ENCODE measurements at regions not wholly inside any gene's neighbourhood (a gene's known extent, or its start where the extent isn't known, plus 50 kb on each side); places are given as distances from the start of the nearest gene placed in this dataset.

DNA sequence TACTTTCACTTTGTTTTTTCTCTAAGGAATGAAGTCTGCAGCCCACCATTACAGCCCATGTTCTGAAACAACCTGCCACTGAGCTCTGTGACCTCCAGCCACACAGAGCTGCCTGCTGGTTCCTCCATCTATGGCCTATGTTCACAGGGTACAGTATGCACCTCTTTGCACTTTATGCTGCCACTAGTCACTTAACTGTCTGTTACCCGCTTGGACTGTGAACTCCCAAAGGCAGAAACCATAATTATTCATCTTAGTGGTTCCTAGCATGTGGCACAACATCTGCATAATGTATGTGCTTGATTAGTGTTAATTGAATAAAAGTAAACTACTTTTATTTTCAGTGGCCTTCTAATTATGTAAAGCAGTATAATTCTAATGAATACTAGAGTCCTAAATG lies 95.5 kb upstream of the BET1 start:
- no peaks in the 10 kb centered on the region for H3K27me3 Mint-ChIP-seq (ENCODE audit: insufficient read depth, low read depth, poor library complexity)
- Histone ChIP-seq H3K4me3 (no peak overlapping the region), H3K27ac (ENCODE audit: low read depth) (no peak overlapping the region), H3F3A (replicated peaks; ENCODE audit: low read depth) (no peaks in the 10 kb centered on the region), H3K79me2 (replicated peaks; ENCODE audit: insufficient read depth) (no peaks in the 10 kb centered on the region), H3K4me1 (ENCODE audit: insufficient read depth) (no peaks in the 10 kb centered on the region), H3K4me2 (no peak overlapping the region), H2AFZ (no peak overlapping the region), H3K27me3 (ENCODE audit: insufficient read depth) (no peaks in the 10 kb centered on the region), H4K20me1 (replicated peaks; ENCODE audit: insufficient read depth) (no peaks in the 10 kb centered on the region), H3K36me3 (ENCODE audit: insufficient read depth) (no peaks in the 10 kb centered on the region), H3K9me2 (ENCODE audit: insufficient read depth) (no peaks in the 10 kb centered on the region; the same call in 1 of the 2 replicates)
- TF ChIP-seq POLR2AphosphoS5 (IDR thresholded peaks at IDR 0.05; ENCODE audit: low read depth) (no peak), EZH2phosphoT487 (IDR thresholded peaks at IDR 0.05; ENCODE audit: unreplicated experiment) (no peak), ZNF331 (CRISPR knock-in tag; IDR thresholded peaks at IDR 0.05; ENCODE audit: low read depth) (no peak), JUNB (IDR thresholded peaks at IDR 0.05; ENCODE audit: unreplicated experiment) (no peak), CREB1 (CRISPR knock-in tag; IDR thresholded peaks at IDR 0.05; ENCODE audit: low read depth) (no peak), NANOG (IDR thresholded peaks at IDR 0.05; ENCODE audit: borderline replicate concordance) (no peak), EZH2 (IDR thresholded peaks at IDR 0.05; ENCODE audit: low read depth, unreplicated experiment) (no peak), ZNF114 (CRISPR knock-in tag; IDR thresholded peaks at IDR 0.05) (no peak), STAT1 (IDR thresholded peaks at IDR 0.05; ENCODE audit: unreplicated experiment) (no peak), ZNF462 (CRISPR knock-in tag; IDR thresholded peaks at IDR 0.05) (no peak)
- TF ChIP-seq, protein P1, sequence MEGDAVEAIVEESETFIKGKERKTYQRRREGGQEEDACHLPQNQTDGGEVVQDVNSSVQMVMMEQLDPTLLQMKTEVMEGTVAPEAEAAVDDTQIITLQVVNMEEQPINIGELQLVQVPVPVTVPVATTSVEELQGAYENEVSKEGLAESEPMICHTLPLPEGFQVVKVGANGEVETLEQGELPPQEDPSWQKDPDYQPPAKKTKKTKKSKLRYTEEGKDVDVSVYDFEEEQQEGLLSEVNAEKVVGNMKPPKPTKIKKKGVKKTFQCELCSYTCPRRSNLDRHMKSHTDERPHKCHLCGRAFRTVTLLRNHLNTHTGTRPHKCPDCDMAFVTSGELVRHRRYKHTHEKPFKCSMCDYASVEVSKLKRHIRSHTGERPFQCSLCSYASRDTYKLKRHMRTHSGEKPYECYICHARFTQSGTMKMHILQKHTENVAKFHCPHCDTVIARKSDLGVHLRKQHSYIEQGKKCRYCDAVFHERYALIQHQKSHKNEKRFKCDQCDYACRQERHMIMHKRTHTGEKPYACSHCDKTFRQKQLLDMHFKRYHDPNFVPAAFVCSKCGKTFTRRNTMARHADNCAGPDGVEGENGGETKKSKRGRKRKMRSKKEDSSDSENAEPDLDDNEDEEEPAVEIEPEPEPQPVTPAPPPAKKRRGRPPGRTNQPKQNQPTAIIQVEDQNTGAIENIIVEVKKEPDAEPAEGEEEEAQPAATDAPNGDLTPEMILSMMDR (conservative IDR thresholded peaks at IDR 0.05; ENCODE audit: low read depth in 2 of 2), result no peak
- TF ChIP-seq, protein P2, sequence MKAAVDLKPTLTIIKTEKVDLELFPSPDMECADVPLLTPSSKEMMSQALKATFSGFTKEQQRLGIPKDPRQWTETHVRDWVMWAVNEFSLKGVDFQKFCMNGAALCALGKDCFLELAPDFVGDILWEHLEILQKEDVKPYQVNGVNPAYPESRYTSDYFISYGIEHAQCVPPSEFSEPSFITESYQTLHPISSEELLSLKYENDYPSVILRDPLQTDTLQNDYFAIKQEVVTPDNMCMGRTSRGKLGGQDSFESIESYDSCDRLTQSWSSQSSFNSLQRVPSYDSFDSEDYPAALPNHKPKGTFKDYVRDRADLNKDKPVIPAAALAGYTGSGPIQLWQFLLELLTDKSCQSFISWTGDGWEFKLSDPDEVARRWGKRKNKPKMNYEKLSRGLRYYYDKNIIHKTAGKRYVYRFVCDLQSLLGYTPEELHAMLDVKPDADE (IDR thresholded peaks at IDR 0.05), result no peak
- TF ChIP-seq, protein P3, sequence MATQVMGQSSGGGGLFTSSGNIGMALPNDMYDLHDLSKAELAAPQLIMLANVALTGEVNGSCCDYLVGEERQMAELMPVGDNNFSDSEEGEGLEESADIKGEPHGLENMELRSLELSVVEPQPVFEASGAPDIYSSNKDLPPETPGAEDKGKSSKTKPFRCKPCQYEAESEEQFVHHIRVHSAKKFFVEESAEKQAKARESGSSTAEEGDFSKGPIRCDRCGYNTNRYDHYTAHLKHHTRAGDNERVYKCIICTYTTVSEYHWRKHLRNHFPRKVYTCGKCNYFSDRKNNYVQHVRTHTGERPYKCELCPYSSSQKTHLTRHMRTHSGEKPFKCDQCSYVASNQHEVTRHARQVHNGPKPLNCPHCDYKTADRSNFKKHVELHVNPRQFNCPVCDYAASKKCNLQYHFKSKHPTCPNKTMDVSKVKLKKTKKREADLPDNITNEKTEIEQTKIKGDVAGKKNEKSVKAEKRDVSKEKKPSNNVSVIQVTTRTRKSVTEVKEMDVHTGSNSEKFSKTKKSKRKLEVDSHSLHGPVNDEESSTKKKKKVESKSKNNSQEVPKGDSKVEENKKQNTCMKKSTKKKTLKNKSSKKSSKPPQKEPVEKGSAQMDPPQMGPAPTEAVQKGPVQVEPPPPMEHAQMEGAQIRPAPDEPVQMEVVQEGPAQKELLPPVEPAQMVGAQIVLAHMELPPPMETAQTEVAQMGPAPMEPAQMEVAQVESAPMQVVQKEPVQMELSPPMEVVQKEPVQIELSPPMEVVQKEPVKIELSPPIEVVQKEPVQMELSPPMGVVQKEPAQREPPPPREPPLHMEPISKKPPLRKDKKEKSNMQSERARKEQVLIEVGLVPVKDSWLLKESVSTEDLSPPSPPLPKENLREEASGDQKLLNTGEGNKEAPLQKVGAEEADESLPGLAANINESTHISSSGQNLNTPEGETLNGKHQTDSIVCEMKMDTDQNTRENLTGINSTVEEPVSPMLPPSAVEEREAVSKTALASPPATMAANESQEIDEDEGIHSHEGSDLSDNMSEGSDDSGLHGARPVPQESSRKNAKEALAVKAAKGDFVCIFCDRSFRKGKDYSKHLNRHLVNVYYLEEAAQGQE (IDR thresholded peaks at IDR 0.05; ENCODE audit: unreplicated experiment), result no peak
- ATAC-seq, result no peak
- H3K4me3 Mint-ChIP-seq, result no peak overlapping the region
- peaks cover 8% of the 10 kb centered on the region; the same call in 2 of the 3 replicates for H3K36me3 Mint-ChIP-seq (ENCODE audit: low read depth)
- DNase-seq (ENCODE audit: low spot score), result no peak
- no peaks in the 10 kb centered on the region for H3K4me1 Mint-ChIP-seq
- peaks cover 19% of the 10 kb centered on the region for H3K9me3 Mint-ChIP-seq
- no peak overlapping the region for H3K27ac Mint-ChIP-seq
